HS-27A (cell line): ENCODE measurements at regions not wholly inside any gene's neighbourhood (a gene's known extent, or its start where the extent isn't known, plus 50 kb on each side); places are given as distances from the start of the nearest gene placed in this dataset.
"Not testable (repeated sequence)": the region's sequence is repeated elsewhere in the genome, so short reads cannot be mapped to it uniquely, and the experiment has no call there.

Experiments used
- DNase-seq: peaks from one replicate; pipeline ENCODE4 v3.0.0-alpha.2; 2012; ENCODE audit warnings: low read depth, missing footprints

DNA sequence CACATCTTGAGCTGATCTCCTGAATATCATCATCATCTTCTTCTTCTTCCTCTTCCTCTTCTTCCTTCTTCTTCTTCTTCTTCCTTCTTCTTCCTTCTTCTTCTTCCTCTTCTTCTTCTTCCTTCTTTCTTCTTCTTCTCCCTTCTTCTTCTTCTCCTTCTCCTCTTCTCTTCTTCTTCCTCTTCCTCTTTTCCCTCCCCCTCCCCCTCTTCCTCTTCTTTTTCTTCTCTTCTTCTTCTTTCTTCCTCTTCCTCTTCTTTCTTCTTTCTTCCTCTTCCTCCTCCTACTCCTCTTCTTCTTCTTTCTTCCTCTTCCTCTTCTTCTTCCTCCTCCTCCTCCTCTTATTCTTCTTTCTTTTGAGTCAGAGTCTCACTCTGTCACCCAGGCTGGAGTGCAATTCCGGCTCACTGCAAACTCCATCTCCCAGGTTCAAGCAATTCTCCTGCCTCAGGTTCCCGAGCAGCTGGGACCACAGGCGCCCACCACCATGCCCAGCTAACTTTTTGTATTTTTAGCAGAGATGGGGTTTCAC is 197.9 kb upstream of the NANOGP8 start:
- no peak for DNase-seq

DNA sequence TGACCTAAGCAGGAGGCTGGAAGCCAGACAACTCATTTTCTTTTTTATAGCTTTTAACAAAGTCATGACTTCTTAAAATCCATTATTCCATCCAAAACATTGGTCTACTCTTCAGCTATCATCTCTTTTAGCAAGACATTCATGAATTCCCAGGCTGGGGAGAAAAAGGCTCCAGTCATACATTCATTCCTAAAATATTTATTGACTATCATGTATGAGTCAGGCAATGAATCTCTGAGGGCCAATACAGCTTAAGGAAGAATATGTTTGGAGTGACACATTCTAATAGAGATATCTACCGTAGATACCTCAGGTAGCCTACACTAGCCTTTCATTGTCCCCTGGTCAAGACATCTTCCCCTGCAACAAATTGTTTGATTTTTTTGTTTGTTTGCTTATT is 196.4 kb upstream of the NANOGP8 start:
- DNase-seq = no peak

GRCh38 chr15:35279811-35280210 is 194.7 kb upstream of the NANOGP8 start:
- DNase-seq = no peak

DNA sequence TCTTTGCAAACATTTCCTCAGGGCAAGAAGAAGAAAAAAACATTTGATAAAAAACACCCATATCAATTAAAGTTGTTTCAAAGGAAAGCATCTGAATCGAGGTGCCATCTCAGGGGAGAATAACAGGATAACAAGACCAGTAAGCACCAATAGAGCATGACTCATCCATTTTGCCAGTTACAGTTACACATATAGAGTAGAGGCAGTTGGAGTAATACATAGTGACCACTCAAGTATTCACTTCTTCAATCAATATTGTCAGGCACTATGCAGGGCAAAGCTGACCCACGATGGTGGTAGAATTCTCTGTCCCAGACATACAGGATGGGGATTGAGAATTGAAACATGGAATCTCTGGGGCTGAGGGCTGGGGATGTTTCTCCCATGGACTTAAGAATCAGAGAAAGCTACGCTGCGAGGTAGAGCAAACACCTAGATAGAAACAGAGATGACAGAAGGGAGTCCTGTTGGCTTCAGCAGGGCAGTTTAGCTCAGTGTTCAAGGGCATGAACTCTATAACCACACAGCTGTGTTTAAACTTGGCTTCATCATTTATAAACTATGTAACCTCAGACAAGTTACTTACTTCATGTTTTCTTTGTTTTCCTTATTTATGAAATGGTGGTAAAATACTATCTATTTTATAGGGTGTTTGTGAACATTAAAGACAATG is 186.4 kb upstream of the NANOGP8 start:
- peak; percentile 15 for DNase-seq

DNA sequence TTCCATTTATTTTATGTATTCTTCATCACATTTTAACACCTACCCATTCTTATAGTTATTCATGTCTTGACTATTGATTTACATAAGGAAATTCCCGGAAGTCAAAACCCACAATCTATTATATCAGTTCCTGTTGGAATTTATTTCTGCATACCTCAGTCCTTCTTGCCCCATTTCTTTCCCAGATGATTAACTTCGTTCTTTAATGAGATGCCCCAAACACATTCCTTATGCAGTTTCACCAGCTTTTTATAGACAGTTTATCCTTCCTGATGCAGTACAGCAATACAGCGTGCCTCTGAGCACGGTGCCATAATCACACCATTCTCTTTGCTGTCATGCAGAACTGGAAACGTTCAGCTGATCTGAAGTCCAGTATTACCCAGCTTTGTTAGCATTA is 175.8 kb upstream of the NANOGP8 start:
- DNase-seq = no peak

GRCh38 chr15:35260274-35260673 is 175.2 kb upstream of the NANOGP8 start:
- DNase-seq = not testable (repeated sequence)

- DNase-seq = no peak
Measured at GRCh38 chr15:35256551-35256950, 171.5 kb upstream of the NANOGP8 start.

GRCh38 chr15:35256141-35256540 is 171.0 kb upstream of the NANOGP8 start:
- no peak for DNase-seq

DNA sequence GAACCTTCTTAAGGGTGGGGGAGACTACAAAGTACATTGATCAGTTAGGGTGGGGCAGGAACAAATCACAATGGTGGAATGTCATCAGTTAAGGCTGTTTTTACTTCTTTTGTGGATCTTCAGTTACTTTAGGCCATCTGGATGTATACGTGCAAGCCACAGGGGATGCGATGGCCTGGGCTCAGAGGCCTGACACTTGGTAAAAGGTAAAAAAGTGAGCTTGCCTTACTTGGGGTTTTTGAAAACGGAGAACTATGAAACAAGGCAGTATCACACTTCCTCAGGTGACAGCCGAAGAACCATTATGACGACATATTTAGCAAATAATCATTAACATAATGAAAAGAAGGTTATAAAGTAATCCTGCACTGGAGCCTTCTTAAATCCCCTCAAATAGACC is 169.8 kb upstream of the NANOGP8 start:
- not testable (repeated sequence) for DNase-seq

GRCh38 chr15:35254062-35254461 is 169.0 kb upstream of the NANOGP8 start:
- no peak for DNase-seq

DNA sequence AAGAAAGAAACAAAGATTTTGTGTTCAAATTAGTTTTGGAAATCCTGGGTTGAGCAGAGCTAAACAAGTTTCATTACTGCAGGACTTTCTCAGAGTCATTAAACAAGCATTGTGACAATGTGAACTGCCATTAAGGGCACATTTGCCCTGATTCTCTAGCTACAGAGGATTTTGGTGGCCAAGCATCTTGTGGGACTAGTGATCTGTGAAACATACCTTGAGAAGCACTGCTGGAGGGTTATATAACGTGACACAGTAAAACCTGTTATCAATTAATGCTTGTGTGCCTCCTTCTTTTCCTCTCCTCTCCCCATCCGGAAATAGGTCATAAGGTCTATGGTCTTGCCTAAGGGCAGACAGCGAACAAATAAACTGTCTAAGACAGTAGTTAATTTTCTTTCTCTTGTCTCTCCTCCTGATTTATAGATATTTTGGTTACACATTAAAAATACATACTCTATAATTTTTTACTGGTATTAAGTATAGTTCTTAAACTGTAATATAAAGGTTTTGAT is 167.3 kb upstream of the NANOGP8 start:
- no peak for DNase-seq

- no peak for DNase-seq
Measured at GRCh38 chr15:35247150-35247549, 162.1 kb upstream of the NANOGP8 start.

DNA sequence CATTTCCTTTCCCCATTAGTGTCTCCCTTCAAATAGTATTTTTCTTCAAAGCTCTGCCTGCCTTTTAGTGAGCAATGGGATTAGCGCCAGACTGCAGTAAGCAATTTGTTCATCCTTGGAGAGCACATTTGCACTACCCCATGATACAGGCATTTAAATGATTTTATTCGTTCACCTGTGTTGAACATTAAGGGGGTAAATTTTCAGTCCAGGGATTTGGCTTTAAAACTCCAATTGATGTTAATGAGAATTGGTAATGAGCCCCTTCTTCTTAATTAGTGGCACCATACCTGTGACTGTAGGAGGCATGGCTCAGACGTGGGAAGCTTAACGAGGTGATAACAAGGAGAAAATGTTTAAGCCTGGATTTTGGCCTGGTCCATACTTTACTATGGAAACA is 161.4 kb upstream of the NANOGP8 start:
- DNase-seq = no peak

- not testable (repeated sequence) for DNase-seq
Measured at GRCh38 chr15:35245681-35246080, 160.6 kb upstream of the NANOGP8 start.

DNA sequence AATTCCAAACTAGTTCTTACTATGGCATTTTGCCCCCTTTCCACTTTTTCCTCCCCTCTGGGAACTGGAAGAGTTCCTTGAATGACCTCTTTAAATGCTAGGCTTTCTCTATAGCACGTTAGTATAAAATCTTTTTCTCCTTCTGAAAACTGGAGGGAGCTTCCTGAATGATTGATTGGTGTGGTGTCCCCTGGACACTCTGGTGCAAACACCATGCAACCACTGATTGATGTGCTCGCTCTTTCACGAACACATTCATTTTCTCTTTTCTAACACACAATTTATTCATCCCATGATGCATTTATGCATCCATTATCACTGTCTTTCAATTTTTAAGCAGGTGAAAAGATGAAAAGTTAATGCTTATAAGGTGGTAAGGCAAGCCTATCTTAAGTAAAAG is 159.1 kb upstream of the NANOGP8 start:
- no peak for DNase-seq

GRCh38 chr15:35243758-35244157 is 158.7 kb upstream of the NANOGP8 start:
- peak; percentile 2 for DNase-seq

DNA sequence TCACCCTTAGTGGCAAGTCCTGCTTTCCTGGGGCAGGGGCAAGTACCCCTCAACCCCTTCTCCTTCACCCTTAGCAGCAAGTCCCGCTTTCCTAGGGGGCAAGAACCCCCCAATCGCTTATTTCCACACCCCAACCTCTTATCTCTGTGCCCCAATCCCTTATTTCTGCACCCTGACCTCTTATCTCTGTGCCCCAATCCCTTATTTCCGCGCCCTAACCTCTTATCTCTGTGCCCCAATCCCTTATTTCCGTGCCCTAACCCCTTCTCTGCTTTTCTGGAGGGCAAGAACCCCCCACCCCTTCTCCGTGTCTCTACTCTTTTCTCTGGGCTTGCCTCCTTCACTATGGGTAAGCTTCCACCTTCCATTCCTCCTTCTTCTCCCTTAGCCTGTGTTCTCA is 154.6 kb upstream of the NANOGP8 start:
- DNase-seq = not testable (repeated sequence)

DNA sequence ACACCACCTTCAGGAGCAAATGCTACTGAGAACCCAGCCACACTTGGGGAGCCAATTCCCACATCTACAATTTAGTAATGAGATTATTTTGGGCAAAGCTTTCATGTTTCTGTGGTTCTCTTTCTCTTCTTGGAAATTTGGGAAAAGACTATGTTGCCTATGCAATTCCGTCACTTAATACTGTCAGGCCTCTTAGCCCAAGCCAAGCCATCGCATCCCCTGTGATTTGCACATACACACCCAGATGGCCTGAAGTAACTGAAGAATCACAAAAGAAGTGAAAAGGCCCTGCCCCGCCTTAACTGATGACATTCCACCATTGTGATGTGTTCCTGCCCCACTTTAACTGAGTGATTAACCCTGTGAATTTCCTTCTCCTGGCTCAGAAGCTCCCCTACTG is 153.4 kb upstream of the NANOGP8 start:
- DNase-seq = not testable (repeated sequence)

DNA sequence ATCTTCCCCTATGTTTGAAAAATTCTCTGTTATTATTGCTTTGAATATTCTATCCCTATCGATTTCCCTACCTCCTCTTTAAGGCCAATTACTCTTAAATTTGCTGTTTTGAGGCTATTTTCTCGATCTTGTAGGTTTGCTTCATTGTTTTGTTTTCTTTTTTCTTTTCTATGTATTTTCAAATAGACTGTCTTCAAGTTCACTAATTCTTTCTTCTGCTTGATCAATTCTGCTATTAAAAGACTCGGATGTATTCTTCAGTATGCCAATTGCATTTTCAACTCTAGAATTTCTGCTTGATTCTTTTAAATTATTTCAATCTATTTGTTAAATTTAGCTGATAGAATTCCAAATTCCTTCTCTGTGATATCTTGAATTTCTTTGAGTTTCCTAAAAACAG is 144.0 kb upstream of the NANOGP8 start:
- no peak for DNase-seq

- DNase-seq = no peak
Measured at GRCh38 chr15:35218215-35218614, 133.1 kb upstream of the NANOGP8 start.

GRCh38 chr15:35215093-35215492 is 130.0 kb upstream of the NANOGP8 start:
- DNase-seq = no peak

DNA sequence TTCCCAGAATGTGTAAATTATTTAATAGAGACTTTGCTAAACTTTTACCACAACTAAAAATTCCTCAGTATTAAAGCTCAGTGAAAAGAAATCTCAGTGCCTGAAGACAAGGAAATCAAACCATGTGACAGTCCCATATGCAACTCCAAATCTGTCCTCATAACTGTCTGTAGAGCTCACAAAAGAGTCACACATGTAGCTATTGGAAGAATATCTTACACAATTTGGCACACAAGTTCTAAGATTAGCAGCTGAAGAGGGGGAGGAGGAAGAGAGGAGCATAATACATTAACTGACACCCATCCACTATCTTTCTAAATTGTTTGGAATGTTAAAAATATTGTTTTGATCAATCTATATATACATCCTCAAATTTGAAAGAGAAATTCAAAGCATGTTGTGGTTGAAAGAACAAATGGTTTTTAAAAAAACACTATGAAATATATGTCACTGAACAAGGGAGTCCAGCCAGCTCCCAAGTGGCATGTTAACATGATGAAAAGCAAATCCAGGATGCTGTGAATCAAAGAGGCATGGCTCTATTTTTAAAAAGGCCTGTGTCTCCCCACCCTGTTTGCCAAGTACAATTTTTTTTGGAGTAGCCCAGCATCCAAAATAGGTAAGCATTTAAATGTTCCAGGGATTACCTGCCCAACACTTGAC is 126.3 kb upstream of the NANOGP8 start:
- no peak for DNase-seq

DNA sequence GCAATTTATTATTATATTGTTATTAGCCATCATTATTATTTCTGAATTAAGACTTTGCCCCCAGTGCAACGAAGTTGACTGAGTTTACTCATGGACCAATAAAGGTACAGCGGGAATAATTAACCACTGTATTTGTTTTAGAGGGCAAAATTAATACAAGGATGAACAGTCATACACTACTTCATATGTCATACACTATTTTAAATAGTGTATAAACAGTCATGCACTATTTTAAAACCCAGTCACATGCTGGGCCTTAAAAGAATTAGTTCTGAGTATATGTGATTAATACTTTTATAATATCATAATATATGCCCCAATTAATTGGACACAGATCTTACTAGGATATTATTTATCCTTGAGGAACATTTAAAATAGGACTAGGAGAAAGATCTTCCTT is 125.3 kb upstream of the NANOGP8 start:
- no peak for DNase-seq
